Fibroblast of lung (primary cell): ENCODE measurements at regions not wholly inside any gene's neighbourhood (a gene's known extent, or its start where the extent isn't known, plus 50 kb on each side); places are given as distances from the start of the nearest gene placed in this dataset.

ENCODE experiments used
- CTCF ChIP-seq, 2 donors: IDR thresholded peaks in 1 of 2; conservative IDR thresholded peaks in 1 of 2; 1 replicate in 1 of 2; 2 replicates in 1 of 2; pipeline ENCODE4 v1.5.1; 2011 to 2012; ENCODE audit warnings: low read length in 2 of 2, control low read depth in 1 of 2, inconsistent platforms in 1 of 2, low read depth in 1 of 2, mild to moderate bottlenecking in 1 of 2
- EZH2 ChIP-seq: IDR thresholded peaks from 2 replicates; pipeline ENCODE4 v1.5.1; 2012; ENCODE audit warnings: low read length, control low read depth, mild to moderate bottlenecking; ENCODE audit errors: missing control alignments

GRCh38 chr6:150752409-150752808 is 113.1 kb upstream of the MTHFD1L start:
- TF ChIP-seq CTCF (conservative IDR thresholded peaks at IDR 0.05 in 1 of 2, IDR thresholded peaks at IDR 0.05 in 1 of 2; ENCODE audit: low read depth in 1 of 2, low read length in 2 of 2) (no peak), EZH2 (no peak)
